ENCODE measurements at regions not wholly inside any gene's neighbourhood (a gene's known extent, or its start where the extent isn't known, plus 50 kb on each side); places are given as distances from the start of the nearest gene placed in this dataset.

GRCh38 chr5:155125551-155126095 is 112.1 kb downstream of the KIF4B start:
- Histone ChIP-seq H3K4me3 (ENCODE audit: insufficient read depth, low read length, poor library complexity, severe bottlenecking) (no peak overlapping the region), H3K4me2 (ENCODE audit: low read depth, low read length, poor library complexity, severe bottlenecking) (no peak overlapping the region), H4K20me1 (ENCODE audit: low read depth, low read length) (no peaks in the 10 kb centered on the region), H3K79me2 (ENCODE audit: insufficient read depth, low read length) (no peaks in the 10 kb centered on the region), H2AFZ (ENCODE audit: low read depth, low read length, severe bottlenecking) (no peak overlapping the region), H3K9me3 (ENCODE audit: insufficient read depth, low read length) (no peaks in the 10 kb centered on the region), H3K27ac (ENCODE audit: low read depth, low read length) (no peak overlapping the region), H3K9ac (ENCODE audit: low read length) (no peak overlapping the region), H3K36me3 (ENCODE audit: low read length) (no peaks in the 10 kb centered on the region), H3F3A (ENCODE audit: insufficient read depth) (no peaks in the 10 kb centered on the region), H3K27me3 (ENCODE audit: low read length) (no peaks in the 10 kb centered on the region), H3K9me2 (replicated peaks; ENCODE audit: insufficient read depth, low read length) (no peaks in the 10 kb centered on the region)
- no peak for TF ChIP-seq CTCF (IDR thresholded peaks at IDR 0.05; ENCODE audit: insufficient read depth, low read length, poor library complexity, severe bottlenecking)
- TF ChIP-seq EZH2phosphoT487 (conservative IDR thresholded peaks at IDR 0.05; ENCODE audit: low read length), result no peak

GRCh38 chr5:155126573-155126972 is 113.0 kb downstream of the KIF4B start:
- H3K36me3 ChIP-seq (ENCODE audit: low read length), result no peaks in the 10 kb centered on the region
- no peak overlapping the region for H3K27ac ChIP-seq (ENCODE audit: low read depth, low read length)
- H3K4me2 ChIP-seq (ENCODE audit: low read depth, low read length, poor library complexity, severe bottlenecking), result no peak overlapping the region
- H3K9me2 ChIP-seq (replicated peaks; ENCODE audit: insufficient read depth, low read length), result no peaks in the 10 kb centered on the region
- H3K4me3 ChIP-seq (ENCODE audit: insufficient read depth, low read length, poor library complexity, severe bottlenecking), result no peak overlapping the region
- H2AFZ ChIP-seq (ENCODE audit: low read depth, low read length, severe bottlenecking), result no peak overlapping the region
- TF ChIP-seq CTCF (IDR thresholded peaks at IDR 0.05; ENCODE audit: insufficient read depth, low read length, poor library complexity, severe bottlenecking) (no peak), EZH2phosphoT487 (conservative IDR thresholded peaks at IDR 0.05; ENCODE audit: low read length) (no peak)
- no peaks in the 10 kb centered on the region for H3K79me2 ChIP-seq (ENCODE audit: insufficient read depth, low read length)
- H3K9ac ChIP-seq (ENCODE audit: low read length), result no peak overlapping the region
- no peaks in the 10 kb centered on the region for H3K27me3 ChIP-seq (ENCODE audit: low read length)
- no peaks in the 10 kb centered on the region for H3F3A ChIP-seq (ENCODE audit: insufficient read depth)
- H3K9me3 ChIP-seq (ENCODE audit: insufficient read depth, low read length), result no peaks in the 10 kb centered on the region
- H4K20me1 ChIP-seq (ENCODE audit: low read depth, low read length), result no peaks in the 10 kb centered on the region

GRCh38 chr5:155127552-155127951 is 114.0 kb downstream of the KIF4B start:
- H3K4me2 ChIP-seq (ENCODE audit: low read depth, low read length, poor library complexity, severe bottlenecking), result no peak overlapping the region

More at GRCh38 chr5:155127552-155127951, 114.0 kb downstream of the KIF4B start:
- H2AFZ ChIP-seq (ENCODE audit: low read depth, low read length, severe bottlenecking), result no peak overlapping the region
- H3K4me3 ChIP-seq (ENCODE audit: insufficient read depth, low read length, poor library complexity, severe bottlenecking), result no peak overlapping the region
- H3K9me3 ChIP-seq (ENCODE audit: insufficient read depth, low read length), result no peaks in the 10 kb centered on the region
- no peaks in the 10 kb centered on the region for H4K20me1 ChIP-seq (ENCODE audit: low read depth, low read length)
- H3K9ac ChIP-seq (ENCODE audit: low read length), result no peak overlapping the region
- no peaks in the 10 kb centered on the region for H3K36me3 ChIP-seq (ENCODE audit: low read length)
- H3F3A ChIP-seq (ENCODE audit: insufficient read depth), result no peaks in the 10 kb centered on the region
- no peak for TF ChIP-seq EZH2phosphoT487 (conservative IDR thresholded peaks at IDR 0.05; ENCODE audit: low read length)
- no peak for TF ChIP-seq CTCF (IDR thresholded peaks at IDR 0.05; ENCODE audit: insufficient read depth, low read length, poor library complexity, severe bottlenecking)
- no peak overlapping the region for H3K27ac ChIP-seq (ENCODE audit: low read depth, low read length)
- H3K79me2 ChIP-seq (ENCODE audit: insufficient read depth, low read length), result no peaks in the 10 kb centered on the region
- no peaks in the 10 kb centered on the region for H3K9me2 ChIP-seq (replicated peaks; ENCODE audit: insufficient read depth, low read length)
- H3K27me3 ChIP-seq (ENCODE audit: low read length), result no peaks in the 10 kb centered on the region
